ENCODE measurements at regions not wholly inside any gene's neighbourhood (a gene's known extent, or its start where the extent isn't known, plus 50 kb on each side); places are given as distances from the start of the nearest gene placed in this dataset.

DNA sequence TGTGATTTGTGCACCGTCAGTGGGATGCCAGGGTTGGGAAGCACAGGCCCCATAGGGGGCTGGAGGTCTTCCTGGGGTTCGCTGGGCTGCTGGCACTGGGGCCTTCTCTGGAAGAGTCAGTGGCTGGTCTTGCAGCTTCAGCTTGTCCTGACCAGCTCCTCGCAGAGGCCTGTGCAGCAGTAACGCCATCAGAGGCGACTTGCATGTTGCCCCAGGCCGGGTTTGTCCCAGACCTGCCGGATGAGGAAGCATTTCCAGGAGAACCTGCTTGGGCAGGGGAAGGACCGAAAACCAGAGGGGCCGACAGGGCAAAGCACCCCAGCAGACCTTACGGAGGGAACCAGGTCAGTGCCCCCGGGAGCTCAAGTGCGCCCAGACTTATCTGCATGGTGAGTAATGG, 54.7 kb upstream of the IRX2 start:
- TF ChIP-seq, protein P1, sequence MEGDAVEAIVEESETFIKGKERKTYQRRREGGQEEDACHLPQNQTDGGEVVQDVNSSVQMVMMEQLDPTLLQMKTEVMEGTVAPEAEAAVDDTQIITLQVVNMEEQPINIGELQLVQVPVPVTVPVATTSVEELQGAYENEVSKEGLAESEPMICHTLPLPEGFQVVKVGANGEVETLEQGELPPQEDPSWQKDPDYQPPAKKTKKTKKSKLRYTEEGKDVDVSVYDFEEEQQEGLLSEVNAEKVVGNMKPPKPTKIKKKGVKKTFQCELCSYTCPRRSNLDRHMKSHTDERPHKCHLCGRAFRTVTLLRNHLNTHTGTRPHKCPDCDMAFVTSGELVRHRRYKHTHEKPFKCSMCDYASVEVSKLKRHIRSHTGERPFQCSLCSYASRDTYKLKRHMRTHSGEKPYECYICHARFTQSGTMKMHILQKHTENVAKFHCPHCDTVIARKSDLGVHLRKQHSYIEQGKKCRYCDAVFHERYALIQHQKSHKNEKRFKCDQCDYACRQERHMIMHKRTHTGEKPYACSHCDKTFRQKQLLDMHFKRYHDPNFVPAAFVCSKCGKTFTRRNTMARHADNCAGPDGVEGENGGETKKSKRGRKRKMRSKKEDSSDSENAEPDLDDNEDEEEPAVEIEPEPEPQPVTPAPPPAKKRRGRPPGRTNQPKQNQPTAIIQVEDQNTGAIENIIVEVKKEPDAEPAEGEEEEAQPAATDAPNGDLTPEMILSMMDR (IDR thresholded peaks at IDR 0.05), result no peak
- TF ChIP-seq POLR2A (IDR thresholded peaks at IDR 0.05), result no peak
- Histone ChIP-seq H3K27me3 (no peaks in the 10 kb centered on the region), H3K4me3 (no peak overlapping the region), H3K27ac (no peak overlapping the region), H3K36me3 (no peaks in the 10 kb centered on the region), H3K9me3 (no peaks in the 10 kb centered on the region), H3K4me1 (no peaks in the 10 kb centered on the region)
- intact Hi-C loops (cut with DNase I; ENCODE audit: low total_unique reads), result no loop called here
- no peak for DNase-seq

DNA sequence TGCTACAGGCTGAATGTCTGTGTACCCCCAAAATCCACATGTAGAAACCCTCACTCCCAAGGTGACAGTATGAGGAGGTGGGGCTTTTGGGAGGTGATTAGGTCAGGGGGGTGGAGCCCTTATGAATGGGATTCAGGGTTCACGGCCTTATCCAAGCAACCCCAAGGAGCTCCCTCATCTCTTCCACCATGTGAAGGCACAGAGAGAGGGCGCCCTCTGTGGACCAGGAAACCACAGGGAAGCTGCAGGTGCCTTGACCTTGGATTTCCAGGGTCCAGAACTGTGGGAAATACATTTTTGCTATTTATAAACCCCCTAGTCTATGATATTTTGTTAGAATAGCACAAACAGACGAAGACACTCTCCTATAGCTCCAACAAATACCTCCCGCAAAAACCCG, 53.6 kb upstream of the IRX2 start:
- no peak for TF ChIP-seq POLR2A (IDR thresholded peaks at IDR 0.05)
- TF ChIP-seq, protein P1 (IDR thresholded peaks at IDR 0.05), result no peak
- Histone ChIP-seq H3K36me3 (no peaks in the 10 kb centered on the region), H3K27me3 (no peaks in the 10 kb centered on the region), H3K27ac (no peak overlapping the region), H3K9me3 (no peaks in the 10 kb centered on the region), H3K4me3 (no peak overlapping the region), H3K4me1 (no peaks in the 10 kb centered on the region)
- DNase-seq, result no peak
- intact Hi-C loops (cut with DNase I; ENCODE audit: low total_unique reads), result no loop called here

DNA sequence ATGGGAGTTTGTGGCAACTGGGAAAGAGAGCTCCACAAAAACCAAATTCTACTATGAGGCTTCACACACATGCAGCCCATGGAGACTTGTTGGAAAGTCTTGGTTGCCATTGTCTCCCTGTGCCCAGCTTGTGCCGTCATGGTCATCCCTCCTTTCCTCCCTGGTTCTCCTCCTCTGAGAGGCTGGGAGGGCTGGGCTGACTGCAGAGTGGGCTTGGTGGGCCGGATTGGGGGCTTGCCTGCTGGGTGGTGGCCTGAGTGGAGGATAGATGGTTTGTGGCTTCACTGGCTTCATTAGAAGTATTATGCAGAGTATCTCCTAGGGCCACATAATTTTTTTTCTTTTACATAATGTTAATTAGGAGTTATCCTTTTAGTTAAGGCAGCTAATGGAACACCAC, 52.3 kb upstream of the IRX2 start:
- Histone ChIP-seq H3K9me3 (no peaks in the 10 kb centered on the region), H3K27ac (no peak overlapping the region), H3K4me3 (no peak overlapping the region), H3K4me1 (no peaks in the 10 kb centered on the region), H3K27me3 (no peaks in the 10 kb centered on the region), H3K36me3 (no peaks in the 10 kb centered on the region)
- intact Hi-C loops (cut with DNase I; ENCODE audit: low total_unique reads), result no loop called here
- no peak for DNase-seq
- TF ChIP-seq, protein P1 (IDR thresholded peaks at IDR 0.05), result no peak
- TF ChIP-seq POLR2A (IDR thresholded peaks at IDR 0.05), result no peak

DNA sequence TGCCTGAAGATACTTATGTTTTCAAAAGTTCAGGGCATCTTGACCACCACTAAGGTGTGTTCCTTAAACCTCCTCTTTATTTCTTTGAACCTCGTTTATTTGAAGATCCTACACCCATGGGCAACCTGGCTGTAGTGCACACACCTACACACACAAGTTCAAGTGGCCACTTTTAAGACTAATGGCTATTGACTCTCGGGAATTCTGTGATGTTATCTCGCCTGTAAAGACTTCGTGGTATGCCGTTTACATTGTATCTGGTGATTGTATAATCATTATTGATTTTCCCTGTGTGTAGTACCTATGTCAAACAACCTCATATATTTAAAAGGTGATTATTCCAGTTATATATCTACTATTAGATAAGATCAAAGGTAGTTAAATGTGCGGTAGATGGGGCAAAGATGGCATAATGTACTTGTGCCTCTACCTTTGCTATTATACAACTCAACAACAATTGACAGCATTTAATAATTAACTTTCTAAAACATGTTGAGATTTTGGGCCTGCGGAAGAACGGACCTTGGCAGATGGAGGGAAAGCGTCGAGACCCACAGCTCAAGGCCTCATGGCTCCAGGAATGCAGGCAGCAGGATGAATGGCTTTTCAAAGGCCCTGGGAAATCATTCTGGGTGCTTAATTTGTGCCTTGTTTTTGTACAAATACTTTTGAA, 51.4 kb upstream of the IRX2 start:
- H3K27ac ChIP-seq, result no peak overlapping the region
- no peaks in the 10 kb centered on the region for H3K27me3 ChIP-seq
- H3K4me3 ChIP-seq, result no peak overlapping the region
- H3K9me3 ChIP-seq, result no peaks in the 10 kb centered on the region
- H3K4me1 ChIP-seq, result no peaks in the 10 kb centered on the region
- H3K36me3 ChIP-seq, result no peaks in the 10 kb centered on the region
- TF ChIP-seq POLR2A (IDR thresholded peaks at IDR 0.05), result no peak
- TF ChIP-seq, protein P1 (IDR thresholded peaks at IDR 0.05), result no peak
- intact Hi-C loops (cut with DNase I; ENCODE audit: low total_unique reads), result no loop called here
- DNase-seq, result no peak

DNA sequence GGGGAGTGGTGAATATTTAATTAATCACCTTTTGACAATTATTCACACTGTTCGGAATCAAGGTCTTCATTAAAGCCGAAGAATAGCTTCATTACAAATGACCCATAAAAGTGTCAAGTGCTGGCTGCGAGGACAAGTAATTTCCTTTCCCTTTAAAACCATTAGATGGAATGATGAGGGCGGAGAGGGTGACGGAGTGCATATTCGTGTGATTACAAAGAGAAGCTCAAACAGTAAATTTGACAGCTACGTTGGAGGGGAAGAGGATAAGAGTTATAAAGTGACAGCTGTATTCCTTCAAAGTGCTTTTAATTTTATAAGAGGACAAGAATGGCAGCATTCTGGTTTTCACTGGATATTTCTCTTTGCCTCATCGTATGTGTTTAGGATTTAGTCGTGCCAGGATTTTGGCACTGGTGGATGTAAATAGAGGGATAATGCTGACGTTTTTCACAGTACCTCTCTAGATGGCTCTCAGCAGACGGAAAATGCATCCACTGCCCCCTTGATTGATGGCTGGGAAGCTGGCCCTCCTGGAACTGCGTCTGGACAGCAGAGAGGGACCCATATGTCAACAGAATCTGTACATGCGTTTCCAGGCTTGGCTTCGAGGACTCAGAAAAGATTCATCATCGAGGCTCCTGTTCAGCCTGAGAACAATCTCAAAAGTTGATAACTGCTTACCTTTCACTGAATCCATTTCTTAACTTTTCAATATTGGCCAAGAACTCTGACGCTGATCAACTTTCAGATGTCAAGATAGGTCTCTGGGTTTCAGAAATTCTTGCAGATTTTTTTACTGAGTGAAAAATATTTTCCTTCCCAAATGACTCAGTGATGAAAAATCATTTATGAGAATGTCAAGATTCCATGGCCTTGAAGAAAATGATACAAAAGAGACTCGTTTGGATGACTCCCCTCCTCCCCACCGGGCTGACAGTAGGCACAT, 50.4 kb upstream of the IRX2 start:
- no peaks in the 10 kb centered on the region for H3K4me1 ChIP-seq
- TF ChIP-seq, protein P1 (IDR thresholded peaks at IDR 0.05), result no peak
- no peak for TF ChIP-seq POLR2A (IDR thresholded peaks at IDR 0.05)
- H3K4me3 ChIP-seq, result no peak overlapping the region
- no peaks in the 10 kb centered on the region for H3K9me3 ChIP-seq
- no peak overlapping the region for H3K27ac ChIP-seq
- no peaks in the 10 kb centered on the region for H3K36me3 ChIP-seq
- DNase-seq, result no peak
- intact Hi-C loops (cut with DNase I; ENCODE audit: low total_unique reads), result no loop called here
- no peaks in the 10 kb centered on the region for H3K27me3 ChIP-seq
